HepG2 (cell line): ENCODE measurements at regions not wholly inside any gene's neighbourhood (a gene's known extent, or its start where the extent isn't known, plus 50 kb on each side); places are given as distances from the start of the nearest gene placed in this dataset.

Source experiments
- HNF4A ChIP-seq: sonication (generic); formaldehyde crosslinking; IDR thresholded peaks from 2 replicates; pipeline ENCODE4 v1.4.0; 2020; ENCODE audit warnings: missing genetic modification reagents
- KAT2B ChIP-seq: fragments of 150-350 bp; IDR thresholded peaks from 2 replicates; pipeline ENCODE4 v1.6.1; 2014; ENCODE audit warnings: low read depth, low read length, borderline replicate concordance
- KDM2A ChIP-seq: sonication (generic); formaldehyde crosslinking; IDR thresholded peaks from 2 replicates; pipeline ENCODE4 v1.4.0; 2020; ENCODE audit warnings: low read depth, missing genetic modification reagents, borderline replicate concordance
- SP2 ChIP-seq: sonication (generic); formaldehyde crosslinking; IDR thresholded peaks from 2 replicates; pipeline ENCODE4 v1.5.1; 2020; ENCODE audit warnings: mild to moderate bottlenecking, missing genetic modification reagents

- TF ChIP-seq SP2 (CRISPR knock-in tag) (no peak), HNF4A (CRISPR knock-in tag) (no peak), KAT2B (no peak), KDM2A (CRISPR knock-in tag) (no peak)
Observed at GRCh38 chr3:64977308-64978100, 289.7 kb upstream of the ADAMTS9 start.
